Adrenal gland (tissue), 9 donors: ENCODE measurements at regions not wholly inside any gene's neighbourhood (a gene's known extent, or its start where the extent isn't known, plus 50 kb on each side); places are given as distances from the start of the nearest gene placed in this dataset.

Source experiments
- DNase-seq, 7 donors: peaks; one replicate each; pipeline ENCODE4 v3.0.0-alpha.2; 2019 to 2020
- H3K27ac ChIP-seq, 5 donors: fragments of 200-600 bp; sonication (generic) in 4 of 5; 1 replicate in 3 of 5; 2 replicates in 2 of 5; pipeline versions ENCODE4 v1.5.1 to v1.8.0; 2016 to 2020; ENCODE audit warnings: mild to moderate bottlenecking in 1 of 5
- H3K27me3 ChIP-seq: fragments of 200-600 bp; 2 replicates; pipeline ENCODE4 v1.8.0; 2021
- H3K36me3 ChIP-seq, 2 donors: fragments of 200-600 bp; replicated peaks in 1 of 2; 1 replicate in 1 of 2; 2 replicates in 1 of 2; pipeline versions ENCODE4 v1.5.1 to v1.8.0; 2018 to 2022
- H3K4me1 ChIP-seq, 2 donors: fragments of 200-600 bp; replicated peaks in 1 of 2; 1 replicate in 1 of 2; 2 replicates in 1 of 2; pipeline versions ENCODE4 v1.5.1 to v1.8.0; 2018 to 2021
- H3K4me3 ChIP-seq, 4 donors: fragments of 200-600 bp; sonication (generic) in 3 of 4; one replicate each; pipeline ENCODE4 v1.5.1; 2016 to 2018
- H3K9me3 ChIP-seq, 3 donors: fragments of 200-600 bp; sonication (generic) in 1 of 3; replicated peaks in 1 of 3; 1 replicate in 2 of 3; 2 replicates in 1 of 3; pipeline versions ENCODE4 v1.5.1 to v1.8.0; 2016 to 2021
- CTCF ChIP-seq, 6 experiments: fragments of 450-650 bp in 4 of 6; fragments of 200-600 bp in 2 of 6; sonication (generic) in 1 of 6; IDR thresholded peaks; 1 replicate in 5 of 6; 2 replicates in 1 of 6; pipeline versions ENCODE4 v1.5.1 to v1.8.0; 2016 to 2021; ENCODE audit warnings: antibody characterized with exemption in 6 of 6, mild to moderate bottlenecking in 2 of 6, moderate library complexity in 1 of 6
- POLR2A ChIP-seq, 2 donors: fragments of 450-650 bp; IDR thresholded peaks; one replicate each; pipeline ENCODE4 v1.6.1; 2017; ENCODE audit warnings: antibody characterized with exemption in 2 of 2, mild to moderate bottlenecking in 2 of 2, moderate library complexity in 1 of 2
- WGBS, 4 donors: extraction: QIAGEN DNeasy Blood & Tissue Kit in 2 of 4; methylation state at CpG; one replicate each; pipeline versions ENCODE4 v1.1.5 to v1.1.7; 2013 to 2017; 5-methylcytosine and 5-hydroxymethylcytosine counted together
- intact Hi-C, 2 donors: fragments of 100-400 bp; cut with DNase I; formaldehyde crosslinking; loops; one replicate each; pipeline versions ENCODE4 v1.14.1 to v1.15.0; 2022 to 2023
- donor health status: healthy with polysubstance abuse.
- donor health status: Bipolar disorder and iron deficiency.
- donor health status: DM: yes; HTN: yes; CAD: no.
- donor health status: DM: no; HTN: no; CAD: no.
- donor health status: DM: no; HTN: no; CAD: no.

GRCh38 chr6:170098428-170099170, 192.3 kb downstream of the DLL1 start:
- 86 to 93% (median 87%) methylated on average over 18 to 37 of the region's 37 CpGs for WGBS, 4 donors
- TF ChIP-seq CTCF (IDR thresholded peaks at IDR 0.05) (no peak), POLR2A (IDR thresholded peaks at IDR 0.05) (no peak)
- intact Hi-C loops = no loop called here
- Histone ChIP-seq H3K27ac (no peak overlapping the region), H3K36me3 (no peaks in the 10 kb centered on the region), H3K27me3 (peaks cover 5% of the 10 kb centered on the region), H3K9me3 (no peaks in the 10 kb centered on the region), H3K4me1 (no peaks in the 10 kb centered on the region), H3K4me3 (no peak overlapping the region)
- peak in 5 of 7 donors; percentile 2 to 28 (median 6) for DNase-seq

DNA sequence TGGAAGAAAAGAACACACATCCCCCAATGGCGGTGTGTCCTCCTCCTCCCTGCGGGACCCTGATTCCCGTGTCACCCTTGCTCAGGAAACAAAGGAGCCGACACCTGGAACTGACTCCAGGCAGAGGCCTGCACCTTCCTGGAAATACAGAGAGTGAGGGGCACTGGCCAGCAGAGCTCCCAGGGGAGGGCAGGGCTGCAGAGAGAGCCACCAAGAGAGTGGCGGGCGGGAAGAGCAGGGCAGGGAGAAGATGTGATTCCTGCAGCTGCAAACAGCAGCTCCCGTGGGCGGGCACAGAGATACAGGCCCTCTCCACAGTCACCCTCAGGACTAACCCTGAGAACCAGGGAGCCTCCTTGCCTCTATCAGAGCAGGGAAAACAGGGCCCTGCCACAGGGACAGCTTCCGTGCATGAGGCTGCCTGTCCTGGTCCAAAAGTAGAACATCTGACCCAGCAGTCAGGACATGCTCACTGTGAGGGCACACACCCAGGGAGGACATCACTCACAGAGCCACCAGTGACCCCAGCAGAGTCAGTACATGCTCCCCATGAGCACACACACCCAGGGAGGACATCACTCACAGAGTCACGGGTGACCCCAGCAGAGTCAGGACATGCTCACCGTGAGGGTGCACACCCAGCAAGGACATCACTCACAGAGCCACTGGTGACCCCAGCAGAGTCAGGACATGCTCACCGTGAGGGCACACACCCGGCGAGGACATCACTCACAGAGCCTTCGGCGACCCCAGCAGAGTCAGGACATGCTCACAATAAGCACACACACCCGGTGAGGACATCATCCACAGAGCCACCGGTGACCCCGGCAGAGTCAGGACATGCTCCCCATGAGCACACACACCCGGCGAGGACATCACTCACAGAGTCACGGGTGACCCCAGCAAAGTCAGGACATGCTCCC, 193.1 kb downstream of the DLL1 start:
- WGBS, 4 donors = 60 to 80% (median 70%) methylated on average over 6 to 22 of the region's 22 CpGs
- H3K36me3 ChIP-seq = no peaks in the 10 kb centered on the region
- no peaks in the 10 kb centered on the region for H3K9me3 ChIP-seq
- no peak overlapping the region for H3K4me3 ChIP-seq
- peak in 4 of 7 donors; percentile 3 to 42 (median 6) for DNase-seq
- TF ChIP-seq CTCF (IDR thresholded peaks at IDR 0.05) = no peak
- no peak for TF ChIP-seq POLR2A (IDR thresholded peaks at IDR 0.05)
- H3K27me3 ChIP-seq = peaks cover 5% of the 10 kb centered on the region
- no peaks in the 10 kb centered on the region for H3K4me1 ChIP-seq
- intact Hi-C loops = no loop called here
- no peak overlapping the region for H3K27ac ChIP-seq

DNA sequence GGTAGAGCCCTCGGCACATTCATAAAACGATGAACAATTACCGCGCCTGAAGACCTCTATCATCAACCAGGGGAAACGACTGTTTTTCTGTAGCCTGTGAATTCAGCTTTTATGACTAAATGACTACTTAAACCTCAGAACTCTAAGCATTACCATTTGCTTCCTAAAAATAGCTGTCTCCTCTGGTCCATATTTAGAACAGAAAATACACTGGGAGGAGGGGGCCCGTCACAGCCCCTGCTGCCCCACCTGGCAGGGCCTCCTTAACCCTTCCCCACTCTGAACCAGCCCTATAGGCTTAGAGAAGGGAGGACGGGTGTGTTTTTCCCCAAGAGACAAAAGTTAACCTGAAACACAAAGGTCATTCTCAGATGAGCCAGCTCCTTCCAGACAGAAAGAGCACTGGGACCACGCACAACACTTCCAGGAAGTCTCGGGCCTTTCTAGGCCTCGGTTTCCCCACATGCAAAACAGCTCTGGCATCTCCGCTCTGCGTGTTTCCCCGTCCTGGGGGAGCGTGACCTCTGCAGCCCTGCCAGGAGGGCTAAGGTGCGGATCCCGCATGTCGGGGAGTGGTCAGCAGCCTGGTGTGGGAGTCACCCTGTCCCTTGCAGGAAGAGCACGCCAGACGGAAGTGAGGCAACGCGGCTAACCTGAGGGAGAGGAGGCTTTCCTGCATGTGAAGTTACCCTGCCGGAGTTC, 193.9 kb downstream of the DLL1 start:
- H3K27me3 ChIP-seq = peaks cover 5% of the 10 kb centered on the region
- H3K36me3 ChIP-seq = no peaks in the 10 kb centered on the region
- peak in 4 of 7 donors; percentile 6 to 37 (median 6) for DNase-seq
- no peaks in the 10 kb centered on the region for H3K9me3 ChIP-seq
- H3K4me3 ChIP-seq = no peak overlapping the region
- TF ChIP-seq CTCF (IDR thresholded peaks at IDR 0.05) (no peak), POLR2A (IDR thresholded peaks at IDR 0.05) (no peak)
- no peaks in the 10 kb centered on the region for H3K4me1 ChIP-seq
- no peak overlapping the region for H3K27ac ChIP-seq
- intact Hi-C loops = no loop called here
- 50 to 74% (median 71%) methylated on average over 12 to 22 of the region's 22 CpGs for WGBS, 4 donors
